ENCODE measurements at regions not wholly inside any gene's neighbourhood (a gene's known extent, or its start where the extent isn't known, plus 50 kb on each side); places are given as distances from the start of the nearest gene placed in this dataset.

DNA sequence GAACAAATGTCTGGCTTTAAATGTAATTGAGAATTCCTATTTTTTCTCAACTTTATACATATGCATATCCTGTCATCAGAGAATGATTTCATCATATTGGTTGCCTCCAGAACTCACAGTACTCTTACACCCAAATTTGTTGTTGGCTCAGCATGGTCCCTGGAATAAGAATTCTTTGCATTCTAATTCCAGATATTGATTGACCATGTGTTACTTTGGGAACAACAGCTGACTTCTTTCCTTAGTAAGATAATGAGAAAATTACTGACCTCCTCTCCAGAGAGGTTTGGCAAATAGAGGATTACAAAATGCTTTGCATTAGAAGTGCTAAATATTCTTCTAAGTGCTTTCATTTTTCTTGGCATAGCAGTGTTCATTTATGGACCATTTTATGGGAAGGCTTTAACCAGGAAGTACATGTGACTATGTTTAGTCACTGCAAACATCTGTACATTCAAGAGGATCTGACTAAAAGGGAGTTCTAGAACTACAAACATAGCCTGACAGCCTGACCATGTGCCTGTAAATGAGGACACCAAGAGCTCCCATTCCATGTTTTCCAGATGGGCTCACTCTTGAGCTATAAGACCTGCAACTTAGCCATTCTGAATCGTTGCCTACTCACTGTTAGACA, 391.6 kb upstream of the DPPA4 start:
- no peak overlapping the region for H3K4me3 ChIP-seq (ENCODE audit: low read depth, low read length)
- no peak for TF ChIP-seq CTCF (IDR thresholded peaks at IDR 0.05; ENCODE audit: low read depth, low read length)
- no peaks in the 10 kb centered on the region for H3K9me3 ChIP-seq (ENCODE audit: control insufficient read depth, insufficient read depth, low read length)
- ChIA-PET CTCF (interaction anchor here (1.3 kb wide), 1 partner anchor 1352 kb away, joined by 3 read pairs; no protein-coding TSS in a partner anchor), POLR2A (no interaction called here)
- H3K27me3 ChIP-seq (ENCODE audit: control insufficient read depth, insufficient read depth, low read length): no peaks in the 10 kb centered on the region
- no peak overlapping the region for H3K27ac ChIP-seq (ENCODE audit: low read depth, low read length)
- DNase-seq (ENCODE audit: low read depth, low spot score): no peak

GRCh38 chr3:109731639-109732473, 394.5 kb upstream of the DPPA4 start:
- Histone ChIP-seq H3K4me3 (ENCODE audit: low read depth, low read length) (no peak overlapping the region), H3K27ac (ENCODE audit: low read depth, low read length) (no peak overlapping the region), H3K9me3 (ENCODE audit: control insufficient read depth, insufficient read depth, low read length) (peaks cover under 1% of the 10 kb centered on the region), H3K27me3 (ENCODE audit: control insufficient read depth, insufficient read depth, low read length) (no peaks in the 10 kb centered on the region)
- ChIA-PET POLR2A (no interaction called here), CTCF (interaction anchor here (0.5 to 0.7 kb wide), 2 partner anchors 1351 to 1555 kb away, joined by 3 read pairs; no protein-coding TSS in a partner anchor)
- DNase-seq (ENCODE audit: low read depth, low spot score): peak; percentile 42
- peak; percentile 96 for TF ChIP-seq CTCF (IDR thresholded peaks at IDR 0.05; ENCODE audit: low read depth, low read length)

DNA sequence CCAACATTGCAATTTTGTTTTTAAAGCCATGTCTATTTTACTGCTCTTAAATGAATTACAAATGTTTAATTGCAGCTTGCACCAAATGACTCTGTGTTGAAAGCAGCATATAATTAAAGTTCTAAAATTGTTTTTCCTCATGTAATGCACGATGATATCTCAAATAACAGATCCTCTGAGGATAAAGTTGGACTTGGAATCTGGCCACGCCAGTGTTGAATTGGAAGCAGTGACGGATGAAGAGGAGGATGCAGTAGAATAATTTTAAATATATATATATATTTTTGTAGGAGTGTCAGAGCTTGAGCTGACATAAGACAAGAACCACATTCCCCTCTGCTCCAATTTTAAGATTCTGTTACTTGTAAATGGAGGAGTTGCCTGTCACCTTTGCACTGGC, 406.6 kb upstream of the DPPA4 start:
- POLR2A ChIA-PET: no interaction called here

GRCh38 chr3:109772520-109772919, 435.2 kb upstream of the DPPA4 start:
- H3K27ac ChIP-seq (ENCODE audit: low read depth, low read length): no peak overlapping the region
- DNase-seq (ENCODE audit: low read depth, low spot score): no peak
- CTCF ChIA-PET: no interaction called here
- no peaks in the 10 kb centered on the region for H3K9me3 ChIP-seq (ENCODE audit: control insufficient read depth, insufficient read depth, low read length)
- no peak overlapping the region for H3K4me3 ChIP-seq (ENCODE audit: low read depth, low read length)
- POLR2A ChIA-PET: no interaction called here
- no peaks in the 10 kb centered on the region for H3K27me3 ChIP-seq (ENCODE audit: control insufficient read depth, insufficient read depth, low read length)
- TF ChIP-seq CTCF (IDR thresholded peaks at IDR 0.05; ENCODE audit: low read depth, low read length): no peak

More for the DNA sequence above, 406.6 kb upstream of the DPPA4 start:
- CTCF ChIA-PET: no interaction called here
- no peak for DNase-seq (ENCODE audit: low read depth, low spot score)
- Histone ChIP-seq H3K27ac (ENCODE audit: low read depth, low read length) (no peak overlapping the region), H3K9me3 (ENCODE audit: control insufficient read depth, insufficient read depth, low read length) (no peaks in the 10 kb centered on the region), H3K4me3 (ENCODE audit: low read depth, low read length) (no peak overlapping the region), H3K27me3 (ENCODE audit: control insufficient read depth, insufficient read depth, low read length) (no peaks in the 10 kb centered on the region)
- no peak for TF ChIP-seq CTCF (IDR thresholded peaks at IDR 0.05; ENCODE audit: low read depth, low read length)

- H3K27ac ChIP-seq (ENCODE audit: low read depth, low read length): no peak overlapping the region
- H3K4me3 ChIP-seq (ENCODE audit: low read depth, low read length): no peak overlapping the region
- H3K9me3 ChIP-seq (ENCODE audit: control insufficient read depth, insufficient read depth, low read length): peaks cover 3% of the 10 kb centered on the region; the same call in 1 of the 2 replicates
- no peak for DNase-seq (ENCODE audit: low read depth, low spot score)
- ChIA-PET CTCF (no interaction called here), POLR2A (no interaction called here)
- TF ChIP-seq CTCF (IDR thresholded peaks at IDR 0.05; ENCODE audit: low read depth, low read length): no peak
- H3K27me3 ChIP-seq (ENCODE audit: control insufficient read depth, insufficient read depth, low read length): no peaks in the 10 kb centered on the region
Observed at GRCh38 chr3:109774108-109774507, 436.8 kb upstream of the DPPA4 start.

All from AG04450 (cell line).